K562 (cell line): ENCODE measurements at regions not wholly inside any gene's neighbourhood (a gene's known extent, or its start where the extent isn't known, plus 50 kb on each side); places are given as distances from the start of the nearest gene placed in this dataset.

ENCODE experiments used
- ATAC-seq: fragments of 200-7000 bp; cut with Tn5 transposase; 3 replicates; pipeline ENCODE4 v1.9.1; 2020; ENCODE audit warnings: moderate library complexity
- BruUV-seq: library from RNA; stranded (reverse); fragments of 400-500 nt; replicated peaks from 2 replicates; lab custom pipeline; 2021; lab: Mats Ljungman, UMichigan
- CTCF ChIA-PET: fragments of 300-600 bp; formaldehyde crosslinking; extraction: SDS; loops from one replicate; lab custom pipeline; 2021; ENCODE audit warnings: low intra/inter-chr PET ratio; lab: Yijun Ruan, JAX
- POLR2A ChIA-PET: fragments of 300-600, 350-650 bp; sonication (Branson Sonifier 250); formaldehyde crosslinking; extraction: SDS; loops from one replicate; lab custom pipeline; 2021; ENCODE audit warnings: antibody characterized with exemption, inconsistent platforms; lab: Yijun Ruan, JAX
- DNase-seq, 4 experiments: peaks; one replicate each; pipeline versions ENCODE4 v3.0.0 to v3.0.0-alpha.2; 2011 to 2018; ENCODE audit warnings: low spot score in 3 of 4, mixed read lengths in 3 of 4; ENCODE audit errors: extremely low read depth in 1 of 4
- FAIRE-seq: peaks from 2 replicates; lab custom pipeline; 2011; peaks lifted over from hg19 to GRCh38; lab: Jason Lieb, UNC
- H2AFZ ChIP-seq: 2 replicates; pipeline ENCODE4 v1.6.0; 2011; ENCODE audit warnings: low read depth, low read length, control low read depth, inconsistent platforms
- H3K27ac ChIP-seq: fragments of 200-600 bp; 3 replicates; pipeline ENCODE4 v1.8.0; 2011; ENCODE audit warnings: low read depth, mild to moderate bottlenecking, control low read depth, inconsistent platforms, low read length, moderate library complexity, mixed read lengths; ENCODE audit errors: extremely low read depth
- H3K27me3 ChIP-seq, 2 experiments: fragments of 300-600 bp in 1 of 2; 2 replicates in 1 of 2; 3 replicates in 1 of 2; pipeline versions ENCODE4 v1.6.0 to v1.8.0; 2011; ENCODE audit warnings: inconsistent platforms in 2 of 2, low read length in 2 of 2, mild to moderate bottlenecking in 1 of 2, mixed read lengths in 1 of 2, moderate library complexity in 1 of 2; ENCODE audit not compliant: control insufficient read depth in 2 of 2, insufficient read depth in 2 of 2
- H3K36me3 ChIP-seq: fragments of 300-600 bp; 3 replicates; pipeline ENCODE4 v1.8.0; 2011; ENCODE audit warnings: mild to moderate bottlenecking, low read length, inconsistent platforms; ENCODE audit not compliant: control insufficient read depth, insufficient read depth
- H3K4me1 ChIP-seq, 2 experiments: fragments of 200-600 bp in 1 of 2; replicated peaks in 1 of 2; 2 replicates in 1 of 2; 3 replicates in 1 of 2; pipeline versions ENCODE4 v1.5.1 to v1.8.0; 2011; ENCODE audit warnings: inconsistent platforms in 2 of 2, low read length in 2 of 2, mild to moderate bottlenecking in 1 of 2, mixed read lengths in 1 of 2, moderate library complexity in 1 of 2; ENCODE audit not compliant: control insufficient read depth in 2 of 2, insufficient read depth in 2 of 2
- H3K4me2 ChIP-seq: 2 replicates; pipeline ENCODE4 v1.6.1; 2011; ENCODE audit warnings: low read length, control low read depth, inconsistent platforms, mixed read lengths; ENCODE audit not compliant: insufficient read depth
- H3K4me3 ChIP-seq: fragments of 200-600 bp; sonication (generic), shearing (Covaris generic); 2 replicates; pipeline ENCODE4 v1.5.1; 2016; ENCODE audit warnings: control low read depth, inconsistent platforms
- H3K79me2 ChIP-seq: fragments of 200-600 bp; 3 replicates; pipeline ENCODE4 v1.8.0; 2011; ENCODE audit warnings: low read length, inconsistent platforms; ENCODE audit not compliant: control insufficient read depth, insufficient read depth
- H3K9ac ChIP-seq, 2 experiments: 2 replicates each; pipeline versions ENCODE4 v1.6.0 to v1.6.1; 2011; ENCODE audit warnings: low read depth in 2 of 2, low read length in 2 of 2, control low read depth in 1 of 2, inconsistent platforms in 1 of 2, mild to moderate bottlenecking in 1 of 2, mixed read lengths in 1 of 2; ENCODE audit not compliant: insufficient read depth in 1 of 2
- H3K9me1 ChIP-seq: one replicate; pipeline ENCODE4 v1.6.0; 2011; ENCODE audit warnings: inconsistent platforms, mild to moderate bottlenecking, low read length, moderate library complexity; ENCODE audit not compliant: control insufficient read depth, insufficient read depth
- H3K9me3 ChIP-seq: replicated peaks from 2 replicates; pipeline ENCODE4 v1.5.1; 2011; ENCODE audit warnings: low read depth, low read length, inconsistent platforms; ENCODE audit not compliant: control insufficient read depth, insufficient read depth
- H4K20me1 ChIP-seq: replicated peaks from 2 replicates; pipeline ENCODE4 v1.6.1; 2011; ENCODE audit warnings: low read length, inconsistent platforms, mixed read lengths; ENCODE audit not compliant: control insufficient read depth, insufficient read depth
- CGGBP1 ChIP-seq: fragments of 250-450 bp; sonication (Bioruptor Pico); IDR thresholded peaks from 2 replicates; pipeline ENCODE4 v1.9.0; 2021; ENCODE audit warnings: mild to moderate bottlenecking
- ETV6 ChIP-seq, 3 experiments: fragments of 150-350 bp in 1 of 3; sonication (generic) in 1 of 3; formaldehyde crosslinking in 1 of 3; IDR thresholded peaks; 2 replicates each; pipeline versions ENCODE4 v1.6.1 to v1.8.0; 2014 to 2022; ENCODE audit warnings: borderline replicate concordance in 2 of 3, low read depth in 2 of 3, antibody characterized with exemption in 1 of 3, low read length in 1 of 3, mild to moderate bottlenecking in 1 of 3, missing genetic modification reagents in 1 of 3
- RBM25 ChIP-seq: fragments of 200-400 bp; formaldehyde crosslinking; IDR thresholded peaks from 2 replicates; pipeline ENCODE4 v1.6.1; 2018; ENCODE audit warnings: low read length, low read depth, moderate library complexity; ENCODE audit not compliant: severe bottlenecking
- STAT5A ChIP-seq: IDR thresholded peaks from 2 replicates; pipeline ENCODE4 v1.6.1; 2012; ENCODE audit warnings: low read length, inconsistent platforms, borderline replicate concordance
- ZBTB1 ChIP-seq: sonication (generic); formaldehyde crosslinking; IDR thresholded peaks from 2 replicates; pipeline ENCODE4 v1.8.1; 2023; ENCODE audit warnings: missing genetic modification reagents, low read depth, mild to moderate bottlenecking, borderline replicate concordance
- ZC3H11A ChIP-seq: IDR thresholded peaks from 2 replicates; pipeline ENCODE4 v1.6.1; 2012; ENCODE audit warnings: low read depth, low read length, improper control_type of control experiment
- ZNF133 ChIP-seq: fragments of 250-450 bp; sonication (Bioruptor Pico); IDR thresholded peaks from 2 replicates; pipeline ENCODE4 v1.4.0; 2020; ENCODE audit warnings: mild to moderate bottlenecking
- ZNF655 ChIP-seq: fragments of 250-450 bp; sonication (Bioruptor Pico); IDR thresholded peaks from 2 replicates; pipeline ENCODE4 v1.5.0; 2021
- ZNF766 ChIP-seq: fragments of 200-800 bp; sonication (Bioruptor generic); conservative IDR thresholded peaks from 2 replicates; pipeline ENCODE4 v1.6.1; 2016; ENCODE audit warnings: missing genetic modification characterization, missing compliant biosample characterization
- WGBS: fragments of 100-300 bp; shearing (Covaris generic); methylation state at CpG from one replicate; pipeline ENCODE4 v1.1.6; 2016; ENCODE audit warnings: low coverage, mixed read lengths; ENCODE audit not compliant: insufficient coverage; ENCODE audit errors: missing lambda C conversion rate; 5-methylcytosine and 5-hydroxymethylcytosine counted together
- in situ Hi-C: fragments of 300-500 bp; cut with MboI; formaldehyde crosslinking; loops from 4 replicates; pipeline ENCODE4 v1.15.0; 2018; ENCODE audit warnings: inconsistent platforms, mixed read lengths
- intact Hi-C: fragments of 100-400 bp; cut with micrococcal nuclease; formaldehyde crosslinking; loops from 2 replicates; pipeline ENCODE4 v1.14.2; 2022

GRCh38 chr6:165862813-165863212 lies 199.8 kb upstream of the PDE10A start (continued):
- TF ChIP-seq ETV6 (IDR thresholded peaks at IDR 0.05; ENCODE audit: borderline replicate concordance in 1 of 2, low read depth in 2 of 2, low read length in 1 of 2) = no peak
- no peak for TF ChIP-seq ETV6 (CRISPR knock-in tag; IDR thresholded peaks at IDR 0.05; ENCODE audit: borderline replicate concordance)
- no peak for TF ChIP-seq ZNF655 (CRISPR knock-in tag)
- TF ChIP-seq ZNF133 = no peak
- TF ChIP-seq STAT5A = no peak

DNA sequence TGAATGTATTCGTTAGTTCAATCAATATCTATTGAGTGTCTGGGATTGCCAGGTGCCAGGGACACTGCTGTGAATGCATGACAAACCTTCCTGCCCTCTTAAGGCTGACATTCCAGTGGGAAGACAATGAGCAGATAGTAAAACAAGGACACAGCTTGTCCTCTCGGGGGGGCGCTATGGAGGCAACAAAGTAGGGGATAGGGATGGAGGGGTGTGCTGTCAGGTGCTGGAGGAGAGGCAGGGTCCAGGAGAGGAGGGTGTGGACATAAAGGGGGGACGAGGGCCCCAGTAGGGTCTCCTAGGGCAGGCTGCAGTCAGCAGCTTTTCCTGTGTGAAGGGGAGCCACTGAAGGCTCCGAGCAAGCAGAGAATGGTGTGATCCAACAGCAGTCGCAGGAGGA lies 198.2 kb upstream of the PDE10A start:
- no peaks in the 10 kb centered on the region for H3K36me3 ChIP-seq
- H3K27ac ChIP-seq = no peak overlapping the region
- no peaks in the 10 kb centered on the region for H4K20me1 ChIP-seq
- in situ Hi-C loops = no loop called here
- intact Hi-C loops = no loop called here
- no peaks in the 10 kb centered on the region for H3K79me2 ChIP-seq
- DNase-seq (no peak), ATAC-seq (no peak), FAIRE-seq (no peak)
- ChIA-PET CTCF (no interaction called here), POLR2A (no interaction called here)
- no peaks in the 10 kb centered on the region for H3K9me3 ChIP-seq
- no peak overlapping the region for H3K4me2 ChIP-seq
- BruUV-seq = no TSS peak
- no peak overlapping the region for H2AFZ ChIP-seq
- no peak overlapping the region for H3K9ac ChIP-seq
- no peaks in the 10 kb centered on the region for H3K27me3 ChIP-seq
- no peak overlapping the region for H3K4me3 ChIP-seq
- WGBS = 0% methylated on average over 6 of the region's 6 CpGs
- no peaks in the 10 kb centered on the region for H3K9me1 ChIP-seq
- no peaks in the 10 kb centered on the region for H3K4me1 ChIP-seq
- TF ChIP-seq ZBTB1 = no peak
- TF ChIP-seq ZNF766 (CRISPR knock-in tag) = no peak
- TF ChIP-seq CGGBP1 (CRISPR knock-in tag) = no peak
- TF ChIP-seq RBM25 = no peak
- TF ChIP-seq ZC3H11A = no peak
